ENCODE measurements at regions not wholly inside any gene's neighbourhood (a gene's known extent, or its start where the extent isn't known, plus 50 kb on each side); places are given as distances from the start of the nearest gene placed in this dataset.

DNA sequence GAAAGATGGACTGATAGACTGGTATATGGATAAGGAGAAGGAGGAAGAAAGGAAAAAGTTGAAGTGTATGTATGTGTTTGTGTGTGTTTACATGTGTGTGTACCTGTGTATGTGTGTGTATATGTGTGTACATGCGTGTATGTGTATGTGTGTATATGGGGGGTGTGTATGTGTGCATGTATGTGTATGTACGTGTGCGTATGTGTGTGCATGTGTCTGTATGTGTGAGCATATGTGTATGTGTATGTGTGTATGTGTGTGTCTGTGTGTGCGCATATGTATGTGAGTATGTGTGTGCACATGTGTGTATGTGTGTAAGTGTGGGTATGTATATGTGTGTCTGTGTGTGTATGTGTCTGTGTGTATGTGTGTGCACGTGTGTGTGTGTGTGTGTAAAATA is 101.5 kb upstream of the KLHL13 start:
- POLR2A ChIA-PET (ENCODE audit: unreplicated experiment): no interaction called here
- intact Hi-C loops (cut with micrococcal nuclease): no loop called here

More for the DNA sequence above, 101.5 kb upstream of the KLHL13 start:
- no peak overlapping the region for H4K5ac ChIP-seq (ENCODE audit: low read depth, low read length)
- BruUV-seq (replicated peaks): no TSS peak
- H3K14ac ChIP-seq (replicated peaks; ENCODE audit: low read depth, low read length): no peak overlapping the region
- H3K9ac ChIP-seq (ENCODE audit: low read depth, low read length): no peak overlapping the region
- H3K27me3 ChIP-seq (ENCODE audit: control insufficient read depth, insufficient read depth, low read length): no peaks in the 10 kb centered on the region; the same call in none of the 2 replicates
- H4K91ac ChIP-seq (ENCODE audit: insufficient read depth, low read depth, low read length): no peak overlapping the region
- no peak overlapping the region for H2BK20ac ChIP-seq (ENCODE audit: low read depth, low read length)
- dilution Hi-C loops (cut with HindIII; ENCODE audit: low sequenced_read_pairs, unreplicated experiment): no loop called here
- H2AFZ ChIP-seq (replicated peaks; ENCODE audit: low read length, poor library complexity): no peak overlapping the region
- H3K4me2 ChIP-seq (ENCODE audit: low read depth, low read length): no peak overlapping the region
- H3K79me1 ChIP-seq (ENCODE audit: low read depth in 1 of 2, low read length in 2 of 2): no peaks in the 10 kb centered on the region
- H2BK5ac ChIP-seq (ENCODE audit: low read depth, low read length, poor library complexity, severe bottlenecking): peak overlapping the region; percentile 7
- no peak overlapping the region for H3K23ac ChIP-seq (ENCODE audit: low read depth, low read length)
- ATAC-seq (ENCODE audit: low read depth): no peak
- no peak overlapping the region for H2BK15ac ChIP-seq (ENCODE audit: low read depth, low read length)
- H2AK9ac ChIP-seq (replicated peaks; ENCODE audit: low read depth, low read length, poor library complexity): no peak overlapping the region
- H3K18ac ChIP-seq (ENCODE audit: low read depth, low read length): no peak overlapping the region
- no peak overlapping the region for H3K4me3 ChIP-seq (ENCODE audit: insufficient read depth, low read depth, low read length)
- H3K4me1 ChIP-seq (ENCODE audit: control insufficient read depth, insufficient read depth, low read length): no peaks in the 10 kb centered on the region
- H2AK5ac ChIP-seq (ENCODE audit: low read depth, low read length): no peak overlapping the region
- CTCF ChIA-PET: interaction anchor here (0.7 kb wide), 1 partner anchor 1173 kb away, joined by 3 read pairs; no protein-coding TSS in a partner anchor
- H4K20me1 ChIP-seq (ENCODE audit: insufficient read depth, low read length): no peaks in the 10 kb centered on the region
- H3K27ac ChIP-seq (ENCODE audit: insufficient read depth, low read length): no peak overlapping the region
- H4K8ac ChIP-seq (ENCODE audit: low read depth in 2 of 2, low read length in 2 of 2): no peak overlapping the region
- in situ Hi-C loops (cut with MboI; ENCODE audit: low sequenced_read_pairs): no loop called here
- H2BK120ac ChIP-seq (ENCODE audit: low read depth, low read length): no peak overlapping the region
- TF ChIP-seq MAFK (IDR thresholded peaks at IDR 0.05; ENCODE audit: low read depth, low read length): no peak
- no peak for TF ChIP-seq ELK1 (IDR thresholded peaks at IDR 0.05; ENCODE audit: borderline replicate concordance, low read depth, low read length)
- no peak for TF ChIP-seq RCOR1 (IDR thresholded peaks at IDR 0.05; ENCODE audit: insufficient replicate concordance, low read length)
- no peak for TF ChIP-seq MAZ (IDR thresholded peaks at IDR 0.05; ENCODE audit: borderline replicate concordance, low read depth, low read length)
- TF ChIP-seq, protein P1, sequence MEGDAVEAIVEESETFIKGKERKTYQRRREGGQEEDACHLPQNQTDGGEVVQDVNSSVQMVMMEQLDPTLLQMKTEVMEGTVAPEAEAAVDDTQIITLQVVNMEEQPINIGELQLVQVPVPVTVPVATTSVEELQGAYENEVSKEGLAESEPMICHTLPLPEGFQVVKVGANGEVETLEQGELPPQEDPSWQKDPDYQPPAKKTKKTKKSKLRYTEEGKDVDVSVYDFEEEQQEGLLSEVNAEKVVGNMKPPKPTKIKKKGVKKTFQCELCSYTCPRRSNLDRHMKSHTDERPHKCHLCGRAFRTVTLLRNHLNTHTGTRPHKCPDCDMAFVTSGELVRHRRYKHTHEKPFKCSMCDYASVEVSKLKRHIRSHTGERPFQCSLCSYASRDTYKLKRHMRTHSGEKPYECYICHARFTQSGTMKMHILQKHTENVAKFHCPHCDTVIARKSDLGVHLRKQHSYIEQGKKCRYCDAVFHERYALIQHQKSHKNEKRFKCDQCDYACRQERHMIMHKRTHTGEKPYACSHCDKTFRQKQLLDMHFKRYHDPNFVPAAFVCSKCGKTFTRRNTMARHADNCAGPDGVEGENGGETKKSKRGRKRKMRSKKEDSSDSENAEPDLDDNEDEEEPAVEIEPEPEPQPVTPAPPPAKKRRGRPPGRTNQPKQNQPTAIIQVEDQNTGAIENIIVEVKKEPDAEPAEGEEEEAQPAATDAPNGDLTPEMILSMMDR (conservative IDR thresholded peaks at IDR 0.05; ENCODE audit: low read depth, low read length): no peak
- TF ChIP-seq CEBPB (IDR thresholded peaks at IDR 0.05; ENCODE audit: low read depth, low read length): no peak
- no peak for TF ChIP-seq USF2 (IDR thresholded peaks at IDR 0.05; ENCODE audit: low read depth, low read length)
- no peak for TF ChIP-seq RAD21 (IDR thresholded peaks at IDR 0.05; ENCODE audit: low read length)
- TF ChIP-seq POLR2A (IDR thresholded peaks at IDR 0.05; ENCODE audit: low read depth, low read length): no peak
- TF ChIP-seq CHD1 (IDR thresholded peaks at IDR 0.05; ENCODE audit: low read depth, low read length): no peak
- no peak for TF ChIP-seq FOS (IDR thresholded peaks at IDR 0.05; ENCODE audit: low read depth, low read length)
- TF ChIP-seq NFE2L2 (IDR thresholded peaks at IDR 0.05; ENCODE audit: low read depth, low read length): no peak
- TF ChIP-seq RFX5 (IDR thresholded peaks at IDR 0.05; ENCODE audit: low read depth, low read length): no peak
- TF ChIP-seq SMC3 (IDR thresholded peaks at IDR 0.05; ENCODE audit: low read depth, low read length): no peak
- no peak for TF ChIP-seq MXI1 (IDR thresholded peaks at IDR 0.05; ENCODE audit: borderline replicate concordance, low read depth, low read length)
- no peak for TF ChIP-seq BHLHE40 (IDR thresholded peaks at IDR 0.05; ENCODE audit: low read depth, low read length)
- H3K9me3 ChIP-seq (ENCODE audit: control insufficient read depth, insufficient read depth, low read length): no peaks in the 10 kb centered on the region
- no peak overlapping the region for H3K4ac ChIP-seq (ENCODE audit: low read depth, low read length)
- no peak for DNase-seq
- WGBS, 2 experiments (ENCODE audit: extremely low coverage in 2 of 2, insufficient read length in 1 of 2): 80% methylated on average over 4 of the region's 5 CpGs; no CpG with 5 or more reads in 1 of the 2 experiments
- no peaks in the 10 kb centered on the region for H3K36me3 ChIP-seq (ENCODE audit: control insufficient read depth, insufficient read depth, low read length)
- H3K56ac ChIP-seq (ENCODE audit: extremely low read depth, insufficient read depth, low read length): no peak overlapping the region
- H3K9me1 ChIP-seq (ENCODE audit: insufficient read depth, low read length): no peaks in the 10 kb centered on the region

All from IMR-90 (cell line).